ENCODE measurements at regions not wholly inside any gene's neighbourhood (a gene's known extent, or its start where the extent isn't known, plus 50 kb on each side); places are given as distances from the start of the nearest gene placed in this dataset.

GRCh38 chr15:97748576-97748975 lies 211.9 kb upstream of the ARRDC4 start (continued):
- no peak for TF ChIP-seq ZBTB43 (CRISPR knock-in tag; conservative IDR thresholded peaks at IDR 0.05)

GRCh38 chr15:97750060-97750459 lies 210.4 kb upstream of the ARRDC4 start:
- Histone ChIP-seq H3K79me2 (ENCODE audit: insufficient read depth, low read length) (no peaks in the 10 kb centered on the region), H3K27ac (ENCODE audit: extremely low read length, insufficient read depth, low read length) (no peak overlapping the region), H3K9me3 (ENCODE audit: low read length) (no peaks in the 10 kb centered on the region), H3K27me3 (ENCODE audit: control insufficient read depth in 1 of 2, insufficient read depth in 2 of 2, low read length in 2 of 2) (peaks cover 0 to 4% of the 10 kb centered on the region in 2 experiments; a peak in 1 of 5 replicates), H4K20me1 (ENCODE audit: insufficient read depth, low read length) (no peaks in the 10 kb centered on the region), H3K4me3 (replicated peaks in 1 of 3; ENCODE audit: insufficient read depth in 1 of 3, low read depth in 2 of 3, low read length in 3 of 3) (no peak overlapping the region), H3K4me2 (ENCODE audit: low read depth, low read length) (no peak overlapping the region), H3K36me3 (replicated peaks in 1 of 2; ENCODE audit: control insufficient read depth in 1 of 2, insufficient read depth in 2 of 2, low read length in 2 of 2) (no peaks in the 10 kb centered on the region), H2AFZ (ENCODE audit: low read length) (no peak overlapping the region), H3K9ac (ENCODE audit: insufficient read depth, low read depth, low read length) (no peak overlapping the region), H3K4me1 (ENCODE audit: insufficient read depth, low read length) (no peaks in the 10 kb centered on the region)
- no peak for DNase-seq (ENCODE audit: low spot score)
- FAIRE-seq: no peak
- intact Hi-C loops (cut with micrococcal nuclease; ENCODE audit: unreplicated experiment) (no loop called here), in situ Hi-C loops (cut with HindIII; ENCODE audit: extremely low pct_ligation_motif_present, low pct_unique_long_range_greater_than_20kb) (loop anchor here (25.0 kb wide), 1 partner anchor 1388 kb away; no protein-coding TSS in a partner anchor)
- ChIA-PET POLR2A (no interaction called here), CTCF (ENCODE audit: low intra/inter-chr PET ratio, low total read pairs) (no interaction called here)
- TF ChIP-seq NR1H2 (CRISPR knock-in tag; IDR thresholded peaks at IDR 0.05; ENCODE audit: borderline replicate concordance, low read depth) (no peak), ESRRA (CRISPR knock-in tag; IDR thresholded peaks at IDR 0.05; ENCODE audit: low read depth) (no peak), ZNF543 (CRISPR knock-in tag; IDR thresholded peaks at IDR 0.05) (no peak), MAFK (conservative IDR thresholded peaks at IDR 0.05 in 1 of 2, IDR thresholded peaks at IDR 0.05 in 1 of 2; ENCODE audit: low read length in 2 of 2) (no peak), RNF2 (conservative IDR thresholded peaks at IDR 0.05; ENCODE audit: low read depth) (no peak), RFX1 (IDR thresholded peaks at IDR 0.05) (no peak), NFE2L2 (IDR thresholded peaks at IDR 0.05; ENCODE audit: low read length) (no peak), ATF7-NPFF (CRISPR knock-in tag; IDR thresholded peaks at IDR 0.05; ENCODE audit: low read depth) (no peak), KAT7 (CRISPR knock-in tag; IDR thresholded peaks at IDR 0.05; ENCODE audit: borderline replicate concordance) (no peak), LCORL (IDR thresholded peaks at IDR 0.05) (no peak), LCORL (CRISPR knock-in tag; IDR thresholded peaks at IDR 0.05) (no peak), DPF2 (CRISPR knock-in tag; IDR thresholded peaks at IDR 0.05; ENCODE audit: borderline replicate concordance, low read depth) (no peak)
- TF ChIP-seq, protein P1, sequence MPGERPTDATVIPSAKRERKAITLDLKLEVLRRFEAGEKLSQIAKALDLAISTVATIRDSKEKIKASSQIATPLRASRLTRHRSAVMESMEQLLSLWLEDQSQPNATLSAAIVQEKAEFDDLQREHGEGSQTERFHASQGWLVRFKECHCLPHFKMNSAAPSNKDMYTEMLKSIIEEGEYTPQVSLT (CRISPR knock-in tag; IDR thresholded peaks at IDR 0.05; ENCODE audit: borderline replicate concordance, low read depth): no peak
- WGBS (ENCODE audit: low lambda C conversion rate): 11% methylated on average over 7 of the region's 7 CpGs
- no peak for ATAC-seq
- BruUV-seq (replicated peaks): no TSS peak

All from HepG2 (cell line).